Skin of body (tissue), 1 donor: ENCODE measurements at regions not wholly inside any gene's neighbourhood (a gene's known extent, or its start where the extent isn't known, plus 50 kb on each side); places are given as distances from the start of the nearest gene placed in this dataset.
"Not testable (repeated sequence)": the region's sequence is repeated elsewhere in the genome, so short reads cannot be mapped to it uniquely, and the experiment has no call there.

Source experiments
- DNase-seq: peaks from one replicate; lab custom pipeline; 2025; lab: John Stamatoyannopoulos, UW

GRCh38 chrX:40887476-40887875 is 152.1 kb upstream of the MED14 start:
- no peak for DNase-seq

- DNase-seq: no peak
Measured at GRCh38 chrX:40891798-40892197, 156.5 kb upstream of the MED14 start.

GRCh38 chrX:40893251-40893910 is 158.0 kb upstream of the MED14 start:
- DNase-seq: no peak

- no peak for DNase-seq
Measured at GRCh38 chrX:40895246-40895645, 159.9 kb upstream of the MED14 start.

GRCh38 chrX:40897718-40898270 is 162.5 kb upstream of the MED14 start:
- no peak for DNase-seq

GRCh38 chrX:40904739-40905138 is 169.4 kb upstream of the MED14 start:
- not testable (repeated sequence) for DNase-seq

- no peak for DNase-seq
Measured at GRCh38 chrX:40908026-40908425, 172.7 kb upstream of the MED14 start.

GRCh38 chrX:40908857-40909475 is 173.6 kb upstream of the MED14 start:
- DNase-seq: no peak

GRCh38 chrX:40912166-40912565 is 173.1 kb upstream of the USP9X start:
- no peak for DNase-seq

GRCh38 chrX:40912576-40912975 is 172.7 kb upstream of the USP9X start:
- DNase-seq: no peak

GRCh38 chrX:40920351-40920750 is 164.9 kb upstream of the USP9X start:
- no peak for DNase-seq

GRCh38 chrX:40922307-40922706 is 162.9 kb upstream of the USP9X start:
- DNase-seq: no peak

GRCh38 chrX:40926739-40927427 is 158.4 kb upstream of the USP9X start:
- not testable (repeated sequence) for DNase-seq

GRCh38 chrX:40928076-40928475 is 157.2 kb upstream of the USP9X start:
- no peak for DNase-seq

- DNase-seq: no peak
Measured at GRCh38 chrX:40931921-40932320, 153.3 kb upstream of the USP9X start.

GRCh38 chrX:40933132-40933705 is 152.0 kb upstream of the USP9X start:
- peak; percentile 24 for DNase-seq

- DNase-seq: peak; percentile 56
Measured at GRCh38 chrX:40933706-40934425, 151.4 kb upstream of the USP9X start.

- no peak for DNase-seq
Measured at GRCh38 chrX:40936827-40937226, 148.4 kb upstream of the USP9X start.

- DNase-seq: peak; percentile 38
Measured at GRCh38 chrX:40938423-40938822, 146.8 kb upstream of the USP9X start.

GRCh38 chrX:40943093-40943641 is 142.1 kb upstream of the USP9X start:
- no peak for DNase-seq

- DNase-seq: peak; percentile 49
Measured at GRCh38 chrX:40945361-40945713, 139.9 kb upstream of the USP9X start.
